ENCODE measurements at regions not wholly inside any gene's neighbourhood (a gene's known extent, or its start where the extent isn't known, plus 50 kb on each side); places are given as distances from the start of the nearest gene placed in this dataset.

- no peak for TF ChIP-seq POLR2AphosphoS5 (IDR thresholded peaks at IDR 0.05; ENCODE audit: low read depth, low read length)
- no peak for TF ChIP-seq CTCF (IDR thresholded peaks at IDR 0.05)
- TF ChIP-seq, protein P1, sequence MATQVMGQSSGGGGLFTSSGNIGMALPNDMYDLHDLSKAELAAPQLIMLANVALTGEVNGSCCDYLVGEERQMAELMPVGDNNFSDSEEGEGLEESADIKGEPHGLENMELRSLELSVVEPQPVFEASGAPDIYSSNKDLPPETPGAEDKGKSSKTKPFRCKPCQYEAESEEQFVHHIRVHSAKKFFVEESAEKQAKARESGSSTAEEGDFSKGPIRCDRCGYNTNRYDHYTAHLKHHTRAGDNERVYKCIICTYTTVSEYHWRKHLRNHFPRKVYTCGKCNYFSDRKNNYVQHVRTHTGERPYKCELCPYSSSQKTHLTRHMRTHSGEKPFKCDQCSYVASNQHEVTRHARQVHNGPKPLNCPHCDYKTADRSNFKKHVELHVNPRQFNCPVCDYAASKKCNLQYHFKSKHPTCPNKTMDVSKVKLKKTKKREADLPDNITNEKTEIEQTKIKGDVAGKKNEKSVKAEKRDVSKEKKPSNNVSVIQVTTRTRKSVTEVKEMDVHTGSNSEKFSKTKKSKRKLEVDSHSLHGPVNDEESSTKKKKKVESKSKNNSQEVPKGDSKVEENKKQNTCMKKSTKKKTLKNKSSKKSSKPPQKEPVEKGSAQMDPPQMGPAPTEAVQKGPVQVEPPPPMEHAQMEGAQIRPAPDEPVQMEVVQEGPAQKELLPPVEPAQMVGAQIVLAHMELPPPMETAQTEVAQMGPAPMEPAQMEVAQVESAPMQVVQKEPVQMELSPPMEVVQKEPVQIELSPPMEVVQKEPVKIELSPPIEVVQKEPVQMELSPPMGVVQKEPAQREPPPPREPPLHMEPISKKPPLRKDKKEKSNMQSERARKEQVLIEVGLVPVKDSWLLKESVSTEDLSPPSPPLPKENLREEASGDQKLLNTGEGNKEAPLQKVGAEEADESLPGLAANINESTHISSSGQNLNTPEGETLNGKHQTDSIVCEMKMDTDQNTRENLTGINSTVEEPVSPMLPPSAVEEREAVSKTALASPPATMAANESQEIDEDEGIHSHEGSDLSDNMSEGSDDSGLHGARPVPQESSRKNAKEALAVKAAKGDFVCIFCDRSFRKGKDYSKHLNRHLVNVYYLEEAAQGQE (IDR thresholded peaks at IDR 0.05; ENCODE audit: insufficient read depth in 1 of 2, low read depth in 2 of 2, low read length in 1 of 2) = no peak
- TF ChIP-seq SIN3A (IDR thresholded peaks at IDR 0.05; ENCODE audit: borderline replicate concordance, insufficient read depth, low read depth, low read length) = no peak
Measured at GRCh38 chr22:48423481-48423911, 1404.2 kb downstream of the BRD1 start.

Measured in Panc1 (cell line).